CD4-positive, alpha-beta T cell treated with Interleukin-15 for 4 hours (primary cell): ENCODE measurements at regions not wholly inside any gene's neighbourhood (a gene's known extent, or its start where the extent isn't known, plus 50 kb on each side); places are given as distances from the start of the nearest gene placed in this dataset.

ENCODE experiments used
- DNase-seq: peaks from one replicate; pipeline ENCODE4 v3.0.0-alpha.2; 2020; ENCODE audit warnings: low spot score

GRCh38 chr4:100799761-100800539 lies 282.1 kb upstream of the EMCN start:
- DNase-seq, result no peak

DNA sequence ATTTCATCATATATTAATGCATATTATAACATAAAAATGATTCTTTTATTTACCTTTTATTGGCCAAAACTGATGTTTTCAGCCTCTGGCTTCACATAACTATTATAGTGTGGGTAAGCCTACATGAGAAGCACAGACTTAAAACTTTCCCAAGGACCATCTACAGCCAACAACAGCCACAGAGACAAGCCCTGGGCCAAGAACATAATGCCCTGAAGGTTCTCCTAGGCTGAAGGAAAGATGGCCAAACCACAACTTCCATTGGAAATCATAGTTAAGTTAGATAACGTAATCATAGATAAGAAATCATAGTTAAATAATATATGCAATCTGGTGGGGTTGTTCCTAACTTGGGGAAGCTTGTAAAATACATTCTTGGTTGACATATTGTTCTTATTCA lies 280.0 kb upstream of the EMCN start:
- DNase-seq, result no peak

DNA sequence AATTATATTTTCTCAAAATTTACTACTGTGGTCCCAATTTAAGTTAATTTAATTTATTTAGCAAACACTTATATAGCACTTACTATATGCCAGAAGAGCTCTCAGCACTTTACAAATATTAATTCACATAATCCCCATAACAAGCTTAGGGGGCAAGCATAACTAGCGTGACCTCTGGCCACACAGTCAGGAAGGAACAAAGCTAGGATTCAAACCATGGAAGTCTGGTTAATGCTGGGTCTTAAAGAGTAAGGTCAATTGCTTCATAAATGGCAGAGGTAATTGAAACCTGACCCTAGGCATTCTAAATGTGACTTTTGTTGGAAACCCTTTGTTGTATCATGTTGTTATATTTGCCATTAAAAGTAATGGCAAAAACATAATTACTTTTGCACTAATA lies 279.5 kb upstream of the EMCN start:
- no peak for DNase-seq

DNA sequence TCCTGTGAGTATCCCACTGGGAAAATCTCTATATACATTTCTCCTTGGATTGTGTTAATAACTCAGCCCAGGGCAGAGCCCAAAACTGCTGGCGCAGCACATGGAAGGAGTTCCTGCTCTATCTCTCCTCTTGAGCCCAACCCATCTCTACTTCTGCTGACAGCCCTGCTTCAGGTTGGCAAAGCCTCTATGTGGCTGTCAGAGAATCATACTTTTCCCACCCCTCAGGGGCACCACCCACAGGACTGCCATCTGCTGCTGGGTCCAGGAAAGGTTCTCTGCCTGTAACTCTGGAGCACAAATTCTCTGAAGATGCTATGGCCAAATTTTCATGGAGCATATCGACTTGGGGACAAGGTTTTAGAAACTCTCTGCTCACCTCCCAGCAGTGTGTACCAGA lies 278.5 kb upstream of the EMCN start:
- DNase-seq, result no peak

- no peak for DNase-seq
These were observed 277.8 kb upstream of the EMCN start for GRCh38 chr4:100795581-100795980.

GRCh38 chr4:100790836-100791615 lies 273.2 kb upstream of the EMCN start:
- DNase-seq, result no peak

- DNase-seq, result no peak
These were observed 272.2 kb upstream of the EMCN start for GRCh38 chr4:100789991-100790390.

- no peak for DNase-seq
These were observed 268.7 kb upstream of the EMCN start for GRCh38 chr4:100786481-100786880.

- DNase-seq, result no peak
These were observed 264.5 kb upstream of the EMCN start for GRCh38 chr4:100782356-100782755.

DNA sequence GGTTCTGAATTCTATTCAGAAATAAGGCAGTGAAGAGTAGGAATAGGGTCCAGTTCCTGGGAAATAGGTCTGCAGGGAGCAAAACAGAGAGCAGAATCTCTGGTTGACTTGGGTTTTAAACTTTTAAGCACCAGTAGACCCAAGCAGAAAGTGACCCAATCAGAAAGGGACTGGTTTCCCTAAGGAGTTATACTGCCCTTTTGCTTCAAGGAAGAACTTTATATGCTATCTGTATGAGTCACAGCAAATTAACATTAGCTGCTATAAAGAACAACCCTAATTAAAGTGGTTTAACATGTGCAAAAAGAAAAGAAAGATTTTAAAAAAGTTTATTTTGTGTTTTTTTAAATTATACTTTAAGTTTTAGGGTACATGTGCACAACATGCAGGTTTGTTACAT lies 263.6 kb upstream of the EMCN start:
- DNase-seq, result no peak

- DNase-seq, result no peak
These were observed 262.3 kb upstream of the EMCN start for GRCh38 chr4:100780126-100780525.

- no peak for DNase-seq
These were observed 260.6 kb upstream of the EMCN start for GRCh38 chr4:100778431-100778830.

DNA sequence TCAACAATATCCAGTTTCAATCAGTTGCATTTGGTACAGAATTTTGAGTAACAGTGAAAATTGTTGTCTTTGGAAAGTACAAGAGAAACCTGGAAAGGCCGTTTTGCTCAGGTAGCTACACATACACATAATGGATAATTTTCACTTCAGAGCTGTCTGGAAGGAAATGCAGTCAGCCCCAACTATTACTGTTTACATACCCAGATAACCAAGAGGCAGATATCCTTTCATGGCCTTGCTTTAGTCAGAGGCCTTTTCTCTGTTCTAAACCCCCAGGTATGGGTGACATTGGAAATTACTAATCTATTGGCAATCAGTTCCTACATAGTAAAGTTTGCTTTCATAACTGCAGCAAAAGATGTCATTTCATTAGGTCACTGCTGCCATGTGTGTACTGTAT lies 244.9 kb upstream of the EMCN start:
- no peak for DNase-seq

GRCh38 chr4:100754751-100755150 lies 236.9 kb upstream of the EMCN start:
- DNase-seq, result no peak

GRCh38 chr4:100746141-100746739 lies 228.4 kb upstream of the EMCN start:
- no peak for DNase-seq

- DNase-seq, result no peak
These were observed 224.2 kb upstream of the EMCN start for GRCh38 chr4:100742045-100742444.

- no peak for DNase-seq
These were observed 221.6 kb upstream of the EMCN start for GRCh38 chr4:100739426-100739825.

- DNase-seq, result no peak
These were observed 220.7 kb upstream of the EMCN start for GRCh38 chr4:100738196-100739165.

GRCh38 chr4:100736641-100737451 lies 219.0 kb upstream of the EMCN start:
- no peak for DNase-seq

- no peak for DNase-seq
These were observed 211.0 kb upstream of the EMCN start for GRCh38 chr4:100728861-100729260.

DNA sequence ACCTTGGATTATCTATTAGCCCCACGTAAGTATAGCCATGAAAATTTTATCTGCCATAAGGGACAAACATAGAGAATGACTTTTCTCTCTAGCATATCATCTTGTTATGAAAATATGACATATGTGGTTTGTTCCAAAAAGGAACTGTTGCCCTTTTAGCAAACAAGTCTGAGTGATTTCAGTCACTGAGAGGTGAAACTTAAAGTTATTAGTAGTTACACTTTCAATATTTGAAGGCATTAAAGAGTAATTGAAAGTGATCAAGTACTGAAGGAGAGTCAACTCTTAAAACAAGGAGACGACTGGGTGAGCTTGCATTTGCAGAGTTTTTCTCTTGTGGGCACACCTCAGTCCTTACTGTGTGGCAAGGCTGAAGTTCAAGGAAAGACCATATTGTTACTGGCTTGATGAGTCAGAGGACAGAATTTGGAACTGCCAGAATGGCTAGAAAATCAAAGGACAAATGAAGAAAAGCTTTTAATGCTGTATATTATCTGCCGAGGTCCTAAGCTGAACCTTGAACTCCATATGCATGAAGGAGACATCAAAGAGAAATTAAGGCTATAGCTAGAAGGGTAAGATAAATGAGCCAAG lies 205.1 kb upstream of the EMCN start:
- no peak for DNase-seq
